SK-N-MC (cell line): ENCODE measurements at regions not wholly inside any gene's neighbourhood (a gene's known extent, or its start where the extent isn't known, plus 50 kb on each side); places are given as distances from the start of the nearest gene placed in this dataset.

Source experiments
- EZH2 ChIP-seq: fragments of 200-600 bp; sonication (generic); IDR thresholded peaks from one replicate; pipeline ENCODE4 v1.6.1; 2017; ENCODE audit warnings: antibody characterized with exemption
- POLR2AphosphoS5 ChIP-seq: IDR thresholded peaks from 2 replicates; pipeline ENCODE4 v1.6.1; 2012; ENCODE audit warnings: mild to moderate bottlenecking, low read depth, low read length, borderline replicate concordance

DNA sequence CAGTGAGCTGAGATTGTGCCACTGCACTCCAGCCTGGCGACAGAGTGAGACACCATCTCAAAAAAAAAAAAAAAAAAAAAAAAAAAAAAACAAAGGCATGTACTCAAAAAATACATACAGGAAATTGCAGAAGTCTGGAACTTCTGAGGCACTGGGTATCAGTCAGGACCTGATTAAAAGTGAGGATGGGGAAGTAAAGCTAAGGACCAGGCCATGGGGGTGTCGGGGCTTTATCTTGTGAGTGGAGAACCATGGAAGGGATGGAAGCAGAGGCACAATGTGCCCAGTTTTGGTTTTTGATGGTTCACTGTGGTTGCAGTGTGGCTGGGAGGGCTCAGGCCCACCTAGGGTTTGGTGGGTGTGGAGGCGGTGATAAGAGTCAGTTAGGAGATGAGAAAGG is 212.7 kb upstream of the PIK3R1 start:
- TF ChIP-seq POLR2AphosphoS5 (no peak), EZH2 (no peak)
